Loucy (cell line): ENCODE measurements at regions not wholly inside any gene's neighbourhood (a gene's known extent, or its start where the extent isn't known, plus 50 kb on each side); places are given as distances from the start of the nearest gene placed in this dataset.

ENCODE experiments used
- CTCF ChIP-seq: fragments of 200-600 bp; sonication (generic); conservative IDR thresholded peaks from 2 replicates; pipeline ENCODE4 v1.5.1; 2014; ENCODE audit warnings: mild to moderate bottlenecking, antibody characterized with exemption, low read length
- EZH2phosphoT487 ChIP-seq: fragments of 200-600 bp; IDR thresholded peaks from 2 replicates; pipeline ENCODE4 v1.6.1; 2018; ENCODE audit warnings: antibody characterized with exemption, mild to moderate bottlenecking, moderate library complexity, borderline replicate concordance

- TF ChIP-seq CTCF = no peak
- TF ChIP-seq EZH2phosphoT487 = no peak
These were observed 196.3 kb upstream of the DAPK1 start for GRCh38 chr9:87301371-87301770.
